ENCODE measurements at regions not wholly inside any gene's neighbourhood (a gene's known extent, or its start where the extent isn't known, plus 50 kb on each side); places are given as distances from the start of the nearest gene placed in this dataset.

- peaks cover 49% of the 10 kb centered on the region for H3K4me1 Mint-ChIP-seq (ENCODE audit: low read depth)
- no peaks in the 10 kb centered on the region; the same call in 1 of the 2 replicates for H3K27me3 Mint-ChIP-seq (ENCODE audit: insufficient read depth)
- no peak overlapping the region for H3K27ac Mint-ChIP-seq
- peaks cover 2% of the 10 kb centered on the region; the same call in 1 of the 2 replicates for H3K36me3 Mint-ChIP-seq (ENCODE audit: low read depth)
- no peak for DNase-seq
- 0 out of 2 replicates have a peak, but pooled peaks cover under 1% of the 10 kb centered on the region for H3K9me3 Mint-ChIP-seq
- H3K4me3 Mint-ChIP-seq, result no peak overlapping the region
- TF ChIP-seq CTCF (IDR thresholded peaks at IDR 0.05), result no peak
Measured at GRCh38 chr12:19577281-19577530, 137.9 kb downstream of the AEBP2 start.

DNA sequence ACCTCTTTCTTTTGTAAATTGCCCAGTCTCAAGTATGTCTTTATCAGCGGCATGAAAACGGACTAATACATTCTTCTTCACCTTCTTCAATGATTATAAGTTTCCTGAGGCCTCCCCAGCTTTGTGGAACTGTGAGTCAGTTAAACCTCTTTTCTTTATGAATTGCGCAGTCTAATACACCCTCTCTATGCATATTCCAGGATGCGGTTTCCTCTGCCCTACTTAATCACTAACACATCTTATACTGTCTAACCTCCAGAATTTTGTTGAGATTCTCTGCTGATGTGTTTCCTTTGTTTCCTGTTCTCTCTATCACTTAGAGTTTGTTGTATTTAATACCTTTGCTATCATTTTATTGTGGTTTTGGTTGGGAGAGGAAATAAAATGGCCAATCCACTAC, 145.4 kb downstream of the AEBP2 start:
- no peak overlapping the region for H3K4me3 Mint-ChIP-seq
- H3K27ac Mint-ChIP-seq, result no peak overlapping the region
- no peak for DNase-seq
- H3K27me3 Mint-ChIP-seq (ENCODE audit: insufficient read depth), result no peaks in the 10 kb centered on the region
- H3K9me3 Mint-ChIP-seq, result peaks cover 21% of the 10 kb centered on the region
- no peaks in the 10 kb centered on the region for H3K4me1 Mint-ChIP-seq (ENCODE audit: low read depth)
- TF ChIP-seq CTCF (IDR thresholded peaks at IDR 0.05), result no peak
- peaks cover 23% of the 10 kb centered on the region for H3K36me3 Mint-ChIP-seq (ENCODE audit: low read depth)

- DNase-seq, result no peak
- Mint-ChIP-seq H3K4me3 (no peak overlapping the region), H3K27ac (no peak overlapping the region), H3K4me1 (ENCODE audit: low read depth) (no peaks in the 10 kb centered on the region), H3K9me3 (peaks cover 9% of the 10 kb centered on the region), H3K27me3 (ENCODE audit: insufficient read depth) (peaks cover 8% of the 10 kb centered on the region; the same call in 1 of the 2 replicates), H3K36me3 (ENCODE audit: low read depth) (peaks cover 12% of the 10 kb centered on the region; the same call in 1 of the 2 replicates)
- no peak for TF ChIP-seq CTCF (IDR thresholded peaks at IDR 0.05)
Measured at GRCh38 chr12:19588951-19589350, 149.7 kb downstream of the AEBP2 start.

DNA sequence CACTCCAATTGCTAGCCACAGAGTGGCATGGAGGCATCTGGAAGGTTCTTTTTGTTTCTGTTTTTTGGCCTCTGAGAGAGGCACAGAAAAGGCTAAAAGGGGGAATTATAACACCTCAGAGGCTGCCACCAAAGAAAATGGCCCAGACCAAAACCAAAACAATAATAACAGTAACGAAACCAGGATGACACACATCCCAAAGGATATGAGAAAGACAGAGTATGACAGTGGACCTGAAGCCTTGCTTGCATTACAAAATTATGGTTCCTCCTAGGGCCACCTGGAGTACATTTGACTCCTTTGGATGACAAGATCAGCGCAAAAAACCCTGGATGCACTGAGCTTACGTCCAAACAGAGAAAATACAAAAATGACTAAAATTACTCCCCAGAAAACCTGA, 152.7 kb downstream of the AEBP2 start:
- Mint-ChIP-seq H3K27ac (no peak overlapping the region), H3K36me3 (ENCODE audit: low read depth) (no peaks in the 10 kb centered on the region), H3K4me1 (ENCODE audit: low read depth) (peaks cover 15% of the 10 kb centered on the region), H3K9me3 (no peaks in the 10 kb centered on the region), H3K27me3 (ENCODE audit: insufficient read depth) (peaks cover 8% of the 10 kb centered on the region; the same call in 1 of the 2 replicates), H3K4me3 (no peak overlapping the region)
- no peak for DNase-seq
- no peak for TF ChIP-seq CTCF (IDR thresholded peaks at IDR 0.05)

DNA sequence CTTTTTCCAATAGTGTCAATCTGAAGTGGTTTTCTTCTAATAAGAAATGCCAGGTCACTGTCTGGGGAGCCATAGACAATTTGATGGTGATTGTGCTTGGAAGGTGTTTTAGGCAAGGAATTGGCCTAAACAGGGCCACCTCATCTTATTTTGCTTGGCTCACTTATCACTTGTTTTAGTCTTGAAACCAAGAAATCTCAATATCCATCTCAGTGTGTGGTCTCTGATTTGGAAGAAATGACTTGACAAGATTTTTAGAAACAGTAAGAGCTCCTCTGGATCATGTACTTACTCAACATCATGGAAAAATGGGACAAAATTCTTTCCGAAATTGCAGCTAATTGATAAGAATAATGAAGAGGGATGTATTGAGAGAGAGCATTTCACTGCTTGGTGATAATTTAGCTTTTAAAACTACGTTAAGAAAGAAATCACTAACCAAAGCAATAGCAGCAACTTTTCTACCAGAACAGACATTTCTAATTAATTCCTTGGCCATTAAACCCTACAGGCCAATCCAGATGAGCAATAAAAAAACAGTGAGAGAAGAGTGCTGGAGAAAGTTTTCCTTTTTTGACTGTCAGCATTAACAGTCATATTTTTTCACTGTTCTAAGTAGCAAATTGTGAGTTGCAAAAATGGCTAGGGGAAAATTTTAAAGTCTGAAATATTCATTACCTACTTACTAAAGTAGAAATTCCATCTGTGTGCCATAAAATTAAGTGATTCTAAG, 157.3 kb downstream of the AEBP2 start:
- Mint-ChIP-seq H3K27me3 (ENCODE audit: insufficient read depth) (peaks cover 6% of the 10 kb centered on the region; the same call in 1 of the 2 replicates), H3K9me3 (no peaks in the 10 kb centered on the region), H3K27ac (no peak overlapping the region)

More for the DNA sequence above, 157.3 kb downstream of the AEBP2 start:
- H3K4me3 Mint-ChIP-seq, result no peak overlapping the region
- peaks cover 19% of the 10 kb centered on the region for H3K4me1 Mint-ChIP-seq (ENCODE audit: low read depth)
- no peaks in the 10 kb centered on the region for H3K36me3 Mint-ChIP-seq (ENCODE audit: low read depth)
- DNase-seq, result no peak
- no peak for TF ChIP-seq CTCF (IDR thresholded peaks at IDR 0.05)
